ENCODE measurements at regions not wholly inside any gene's neighbourhood (a gene's known extent, or its start where the extent isn't known, plus 50 kb on each side); places are given as distances from the start of the nearest gene placed in this dataset.

- no peak for ATAC-seq (ENCODE audit: poor library complexity)
- no peak for DNase-seq
- intact Hi-C loops (cut with DNase I), result no loop called here
These were observed 1202.3 kb downstream of the BCL11B start for GRCh38 chr14:98069712-98070171.

DNA sequence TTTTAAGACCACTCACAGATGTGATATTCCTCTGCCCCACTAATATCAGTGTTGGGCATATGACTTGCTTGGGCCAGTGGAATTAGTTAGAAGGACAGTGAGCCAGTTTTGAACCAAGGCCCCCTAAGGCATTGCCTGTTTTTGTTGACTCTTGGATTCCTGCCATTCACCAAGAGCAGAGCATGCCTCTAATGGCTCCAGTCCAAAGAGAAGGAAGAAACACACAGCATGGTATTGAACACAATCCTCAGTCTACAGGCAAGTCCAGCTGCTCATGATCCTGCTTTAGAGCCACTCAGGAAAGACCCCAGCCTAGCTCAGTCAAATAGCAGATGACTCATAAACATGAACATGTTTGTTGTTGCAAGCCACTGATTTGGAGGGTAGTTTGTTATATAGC is 1201.5 kb downstream of the BCL11B start:
- DNase-seq (no peak), ATAC-seq (ENCODE audit: poor library complexity) (no peak)
- intact Hi-C loops (cut with DNase I), result no loop called here

DNA sequence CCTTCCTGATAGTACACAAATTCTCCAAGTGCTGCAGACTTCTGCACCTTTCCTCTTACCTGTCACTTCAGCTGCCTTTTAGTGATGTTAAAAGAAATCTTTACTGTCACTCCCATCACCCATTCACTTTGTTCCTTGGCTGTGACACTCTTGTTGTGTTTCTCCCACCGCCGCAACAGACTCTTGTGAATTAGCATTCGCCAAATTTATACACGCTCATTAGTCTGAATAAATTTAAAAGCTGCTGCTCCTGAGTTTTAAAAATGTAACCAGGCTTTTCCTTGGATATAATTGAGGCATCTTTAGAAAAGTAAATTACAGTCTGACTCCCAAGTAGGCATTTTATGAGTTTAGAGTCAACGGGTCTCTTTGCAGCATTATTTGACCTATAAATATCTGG is 1197.9 kb downstream of the BCL11B start:
- ATAC-seq (ENCODE audit: poor library complexity) (no peak), DNase-seq (no peak)
- intact Hi-C loops (cut with DNase I), result no loop called here

- no peak for ATAC-seq (ENCODE audit: poor library complexity)
- no peak for DNase-seq
- intact Hi-C loops (cut with DNase I), result no loop called here
These were observed 1194.8 kb downstream of the BCL11B start for GRCh38 chr14:98077176-98077575.

- DNase-seq (no peak), ATAC-seq (ENCODE audit: poor library complexity) (no peak)
- intact Hi-C loops (cut with DNase I), result no loop called here
These were observed 1189.2 kb downstream of the BCL11B start for GRCh38 chr14:98082833-98083232.

- ATAC-seq (ENCODE audit: poor library complexity), result no peak
- intact Hi-C loops (cut with DNase I), result no loop called here
- no peak for DNase-seq
These were observed 1186.2 kb downstream of the BCL11B start for GRCh38 chr14:98085751-98086150.

- intact Hi-C loops (cut with DNase I), result no loop called here
- DNase-seq, result no peak
These were observed 1178.9 kb downstream of the BCL11B start for GRCh38 chr14:98093111-98093510.

GRCh38 chr14:98099527-98099926 is 1172.5 kb downstream of the BCL11B start:
- intact Hi-C loops (cut with DNase I), result no loop called here
- ATAC-seq (ENCODE audit: poor library complexity) (no peak), DNase-seq (no peak)

More at GRCh38 chr14:98093111-98093510, 1178.9 kb downstream of the BCL11B start:
- no peak for ATAC-seq (ENCODE audit: poor library complexity)

DNA sequence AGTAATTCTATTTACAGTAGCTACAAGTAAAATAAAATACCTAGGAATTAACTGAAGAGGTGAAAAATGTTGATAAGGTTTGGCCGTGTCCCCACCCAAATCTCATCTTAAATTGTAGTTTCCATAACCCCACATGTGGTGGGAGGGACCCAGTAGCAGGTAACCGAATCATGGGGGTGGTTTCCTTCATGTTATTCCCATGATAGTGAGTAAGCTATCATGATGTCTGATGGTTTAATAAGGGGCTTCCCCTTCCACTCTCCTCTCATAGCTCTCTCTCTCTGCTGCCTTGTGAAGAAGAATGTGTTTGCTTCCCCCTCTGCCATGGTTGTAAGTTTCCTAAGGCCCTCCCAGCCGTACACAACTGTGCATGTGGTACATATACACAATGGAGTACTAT is 1170.7 kb downstream of the BCL11B start:
- intact Hi-C loops (cut with DNase I), result no loop called here
- DNase-seq, result no peak
- no peak for ATAC-seq (ENCODE audit: poor library complexity)

DNA sequence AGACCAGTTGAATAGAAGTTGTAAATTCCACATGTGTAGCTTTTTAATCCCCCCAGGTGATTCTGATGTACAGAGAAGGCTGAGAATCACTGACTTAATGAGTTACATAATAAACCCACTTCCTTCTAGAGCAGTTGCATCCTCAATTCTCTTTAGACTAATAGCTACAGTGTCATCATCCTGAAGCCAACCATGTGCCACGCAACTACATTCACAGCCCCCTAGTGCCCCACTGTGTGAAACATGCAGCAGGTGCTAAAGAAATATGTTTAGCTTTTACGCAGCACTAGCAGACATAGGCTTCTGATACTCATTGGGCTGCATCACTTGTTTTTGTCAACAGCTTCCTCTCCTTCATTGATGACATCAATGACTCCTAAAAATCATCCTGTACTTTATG is 1168.3 kb downstream of the BCL11B start:
- intact Hi-C loops (cut with DNase I), result no loop called here

DNA sequence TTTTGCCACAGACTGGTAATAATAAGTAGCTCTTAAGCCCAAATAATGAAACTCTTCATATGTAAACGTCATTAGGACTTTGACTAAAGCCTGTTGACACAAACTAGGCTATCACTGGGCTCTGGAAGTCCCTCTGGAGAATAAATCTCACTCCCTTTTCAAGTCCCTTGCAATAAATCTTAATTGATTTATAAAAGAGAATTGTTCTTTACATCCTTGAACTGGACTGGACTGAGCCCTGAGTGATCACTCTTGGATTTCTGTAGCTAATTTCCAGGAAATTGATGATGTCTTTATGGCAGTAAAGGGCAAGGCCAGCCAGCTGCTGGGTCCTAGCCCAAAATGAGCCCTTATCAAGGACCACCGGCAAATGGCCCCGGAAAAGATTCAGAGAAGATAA is 1162.7 kb downstream of the BCL11B start:
- DNase-seq (no peak), ATAC-seq (ENCODE audit: poor library complexity) (no peak)
- intact Hi-C loops (cut with DNase I), result no loop called here

More for the DNA sequence above, 1168.3 kb downstream of the BCL11B start:
- ATAC-seq (ENCODE audit: poor library complexity) (no peak), DNase-seq (no peak)

DNA sequence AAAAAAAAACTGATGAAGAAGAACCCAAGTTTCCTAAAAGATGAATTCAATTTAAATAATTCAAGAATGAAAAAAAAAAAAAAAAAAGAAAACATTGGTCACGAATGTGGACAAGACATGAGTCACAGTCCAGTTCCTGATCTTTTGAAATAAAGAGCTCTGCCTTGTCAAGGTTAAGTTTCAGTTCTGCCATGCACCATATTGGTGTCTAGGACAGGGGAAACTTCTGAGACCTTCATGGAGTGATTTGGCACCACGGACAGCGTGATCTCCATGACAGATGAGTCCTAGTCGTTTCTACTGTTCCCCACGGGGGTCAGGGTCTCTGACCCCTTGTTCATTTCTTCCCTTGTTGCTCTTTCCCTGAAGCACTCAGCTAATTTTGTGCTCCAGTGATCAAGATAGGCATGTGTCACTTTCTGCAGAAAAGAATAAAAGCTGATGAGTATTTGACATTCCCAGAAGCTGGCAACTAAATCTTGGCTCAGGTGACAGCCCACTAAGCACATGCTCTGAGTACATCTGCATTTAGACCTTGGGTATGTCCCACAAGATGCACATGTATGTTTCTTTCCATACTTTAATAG is 1159.7 kb downstream of the BCL11B start:
- ATAC-seq (ENCODE audit: poor library complexity) (no peak), DNase-seq (no peak)
- intact Hi-C loops (cut with DNase I), result no loop called here

DNA sequence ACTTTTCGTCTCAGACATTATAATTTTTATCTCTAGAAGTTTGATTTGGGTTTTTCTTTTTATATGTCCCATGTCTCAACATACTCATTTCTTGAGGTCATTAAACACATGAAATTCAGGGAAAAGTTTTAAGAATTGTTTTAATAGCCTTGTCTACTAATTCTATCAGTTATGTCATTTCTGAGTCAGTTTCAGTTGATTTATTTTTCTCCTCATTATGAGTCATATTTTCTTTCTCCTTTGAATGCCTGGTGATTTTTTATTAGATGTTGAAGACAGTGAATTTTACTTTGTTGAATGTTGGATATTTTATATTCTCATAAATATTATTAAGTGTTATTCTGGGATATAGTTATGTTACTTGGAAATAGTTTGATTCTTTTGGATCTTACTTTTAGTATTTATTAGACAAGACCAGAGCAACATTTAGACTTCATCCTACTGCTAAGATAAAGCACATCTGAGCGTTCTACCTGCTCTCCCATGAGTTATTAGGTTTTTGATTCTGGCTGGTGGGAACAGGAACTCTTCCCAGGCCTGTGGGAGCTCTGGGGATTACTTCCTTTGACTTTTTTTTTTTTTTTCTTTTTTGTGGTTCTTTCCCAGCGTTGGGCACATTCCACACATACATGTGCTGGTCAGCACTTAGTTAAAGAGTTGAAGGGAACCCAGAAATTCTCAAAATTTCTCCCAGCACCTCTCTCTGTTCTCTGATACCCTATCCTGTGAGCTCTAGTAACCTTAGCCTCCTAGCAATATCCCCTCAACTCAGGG is 1157.7 kb downstream of the BCL11B start:
- ATAC-seq (ENCODE audit: poor library complexity) (no peak), DNase-seq (no peak)
- intact Hi-C loops (cut with DNase I), result no loop called here

- no peak for ATAC-seq (ENCODE audit: poor library complexity)
- intact Hi-C loops (cut with DNase I), result no loop called here
- no peak for DNase-seq
These were observed 1157.1 kb downstream of the BCL11B start for GRCh38 chr14:98114946-98115345.

DNA sequence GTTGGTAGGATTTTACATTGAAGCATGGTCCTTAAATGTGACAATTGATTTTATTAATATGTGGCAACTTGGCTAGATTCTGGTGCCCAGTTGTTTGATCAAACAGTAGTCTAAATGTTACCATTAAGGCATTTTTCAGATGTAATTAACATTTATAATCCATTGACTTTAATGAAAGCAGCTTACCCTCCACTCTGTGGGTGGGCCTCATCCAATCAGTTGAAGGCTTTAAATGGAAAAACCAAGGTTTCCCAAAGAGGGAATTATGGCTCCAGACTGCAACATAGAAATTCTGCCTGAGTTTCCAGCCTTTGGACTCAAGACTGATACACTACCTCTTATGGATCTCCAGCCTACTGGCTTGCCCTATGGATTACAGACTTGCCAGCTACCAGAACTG is 1153.2 kb downstream of the BCL11B start:
- no peak for ATAC-seq (ENCODE audit: poor library complexity)
- intact Hi-C loops (cut with DNase I), result no loop called here
- no peak for DNase-seq

DNA sequence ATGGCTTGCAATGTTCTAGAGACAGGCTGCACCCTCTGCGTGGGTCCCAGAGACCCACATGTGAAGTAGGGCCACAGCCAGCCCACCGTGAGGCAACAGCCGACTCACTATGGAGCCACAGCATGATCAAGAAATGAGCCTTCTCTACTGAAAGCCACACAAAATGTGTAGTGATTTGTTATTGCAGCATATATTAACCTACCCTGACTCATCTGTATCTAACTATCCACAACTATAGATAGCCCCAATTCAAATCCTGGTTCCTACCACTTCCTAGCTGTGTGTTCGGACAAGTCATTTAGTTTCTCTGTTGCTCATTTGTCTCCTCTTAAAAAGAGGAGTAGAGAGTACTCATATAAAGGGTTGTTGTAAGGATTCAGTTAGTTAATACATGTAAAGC is 1152.3 kb downstream of the BCL11B start:
- intact Hi-C loops (cut with DNase I), result no loop called here
- no peak for DNase-seq
- ATAC-seq (ENCODE audit: poor library complexity), result no peak

DNA sequence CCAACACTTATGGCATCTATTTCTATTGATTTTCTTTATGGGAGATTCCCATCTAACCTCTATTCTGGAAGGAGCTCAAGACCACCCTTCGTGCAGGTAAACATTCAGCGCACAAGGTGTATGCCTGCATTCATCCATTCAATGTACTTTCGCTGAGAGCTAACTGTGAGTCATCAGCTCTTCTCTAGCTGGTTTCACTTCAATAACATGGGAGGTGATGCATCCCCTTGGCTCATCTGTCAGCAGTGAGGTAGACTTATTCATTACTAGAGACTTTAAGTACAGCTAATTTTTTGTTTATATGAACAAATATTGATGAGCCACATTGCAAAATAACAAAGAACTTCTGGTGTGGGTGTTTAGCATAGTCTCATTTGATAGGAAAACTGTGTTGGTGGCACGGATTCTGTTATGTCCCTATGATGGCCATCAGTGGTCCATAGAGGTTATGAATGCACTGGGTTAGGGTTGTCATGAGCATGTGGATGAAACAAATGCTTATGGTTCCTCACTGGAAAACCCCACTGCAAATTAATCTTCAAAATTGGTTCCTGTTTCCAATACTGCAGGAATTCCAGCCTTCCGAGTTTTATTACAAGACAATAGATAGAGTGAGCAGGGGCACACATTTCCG is 1151.0 kb downstream of the BCL11B start:
- intact Hi-C loops (cut with DNase I), result no loop called here
- ATAC-seq (ENCODE audit: poor library complexity) (no peak), DNase-seq (no peak)

GRCh38 chr14:98122527-98122926 is 1149.5 kb downstream of the BCL11B start:
- ATAC-seq (ENCODE audit: poor library complexity) (no peak), DNase-seq (no peak)
- intact Hi-C loops (cut with DNase I), result no loop called here

DNA sequence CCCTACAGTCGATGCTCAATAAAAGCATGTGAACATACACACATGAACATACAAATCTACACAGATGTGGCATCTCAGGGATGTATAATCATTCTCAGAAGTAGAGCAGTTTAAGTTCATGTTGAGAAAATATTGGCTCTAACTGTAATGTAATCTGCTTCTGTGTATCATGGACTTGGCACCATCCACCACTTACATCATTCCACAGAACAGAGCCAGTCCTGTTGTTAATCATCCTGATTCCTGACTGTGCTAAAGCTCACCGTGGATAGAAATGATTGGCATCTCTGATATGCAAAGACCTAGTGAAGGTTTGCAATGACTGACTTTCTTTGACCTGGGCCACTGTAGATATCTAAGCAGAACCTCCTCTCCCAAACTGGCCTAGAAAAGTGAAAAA is 1141.3 kb downstream of the BCL11B start:
- ATAC-seq (ENCODE audit: poor library complexity) (no peak), DNase-seq (no peak)
- intact Hi-C loops (cut with DNase I), result no loop called here

DNA sequence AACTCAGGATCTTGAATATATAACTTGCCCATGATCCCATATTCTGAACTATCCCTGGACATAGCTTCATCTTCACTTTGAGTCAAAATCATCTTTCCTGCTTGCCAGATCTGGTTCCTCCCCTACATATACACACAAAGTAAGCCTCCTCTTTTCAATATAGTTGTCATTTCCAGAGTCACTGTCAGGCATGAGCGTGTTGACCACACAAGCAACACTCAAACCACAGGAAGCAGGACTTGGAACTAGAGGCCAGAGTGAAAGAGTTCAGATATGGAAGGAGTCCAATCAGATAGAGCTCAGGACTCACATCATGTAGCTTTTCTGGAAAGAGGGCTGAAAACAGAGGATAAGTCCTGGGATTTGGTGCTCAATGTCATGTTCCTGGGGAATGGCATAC is 1140.6 kb downstream of the BCL11B start:
- ATAC-seq (ENCODE audit: poor library complexity) (no peak), DNase-seq (no peak)
- intact Hi-C loops (cut with DNase I), result no loop called here
